NAMALWA (cell line): ENCODE measurements at regions not wholly inside any gene's neighbourhood (a gene's known extent, or its start where the extent isn't known, plus 50 kb on each side); places are given as distances from the start of the nearest gene placed in this dataset.

Source experiments
- DNase-seq: peaks from one replicate; pipeline ENCODE4 v3.0.0-alpha.2; 2015; ENCODE audit warnings: low spot score

DNA sequence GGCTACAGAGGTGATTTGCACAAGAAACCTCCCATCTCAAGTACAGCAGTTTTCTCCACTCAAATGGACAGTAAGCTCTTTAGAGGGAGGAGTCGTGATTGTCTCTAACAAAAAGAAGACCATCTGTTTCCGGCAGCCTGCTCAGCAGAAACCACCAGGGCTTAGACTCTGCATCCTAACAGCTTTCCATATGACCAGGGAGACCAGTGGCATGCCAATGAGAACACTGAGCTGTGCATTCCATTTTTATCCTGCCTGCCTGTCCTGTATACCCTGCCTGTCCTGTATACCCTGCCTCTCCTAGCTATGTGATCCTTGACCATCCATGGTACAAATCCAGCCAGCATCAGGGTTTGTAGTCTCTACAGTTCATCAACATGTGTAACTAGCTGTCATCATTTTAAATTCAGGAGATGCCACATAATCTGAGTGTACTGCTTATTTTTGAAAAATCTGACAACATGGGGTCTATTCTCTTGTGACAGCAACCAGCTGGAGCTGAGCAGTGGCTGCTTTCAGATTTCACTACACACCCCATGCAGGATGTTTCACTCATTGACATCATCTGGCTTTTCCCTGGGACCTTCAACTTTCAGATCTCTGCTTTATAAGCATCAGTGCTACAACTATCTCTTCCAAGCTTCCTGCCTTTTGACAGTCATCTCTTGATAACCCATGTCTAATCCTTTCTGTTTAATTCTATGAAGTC lies 50.5 kb upstream of the POU2AF2 start:
- DNase-seq, result no peak

DNA sequence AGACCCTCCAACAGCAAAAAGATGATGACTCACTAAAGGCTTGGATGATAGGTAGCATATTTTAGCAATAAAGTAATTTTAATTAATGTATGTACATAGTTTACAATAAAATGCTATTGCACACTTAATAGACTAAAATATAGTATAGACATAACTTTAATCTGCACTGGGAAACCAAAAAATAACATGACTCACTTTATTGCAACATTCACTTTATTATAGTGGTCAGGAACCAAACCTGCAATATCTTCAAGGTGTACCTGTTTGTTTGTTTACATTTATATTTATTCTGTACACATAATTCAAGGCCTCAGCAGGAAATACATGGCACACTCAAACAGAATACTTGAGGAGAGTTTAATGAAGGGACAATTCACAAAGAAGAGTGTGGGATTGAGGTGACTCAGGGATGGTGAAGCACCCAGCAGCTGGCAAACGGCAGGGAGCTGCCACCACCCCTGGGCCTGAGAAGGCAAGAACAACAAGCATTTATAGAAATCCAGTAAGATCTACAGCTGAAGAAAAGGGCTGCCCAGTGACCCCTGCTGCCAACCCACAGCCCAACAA lies 51.5 kb upstream of the POU2AF2 start:
- no peak for DNase-seq

DNA sequence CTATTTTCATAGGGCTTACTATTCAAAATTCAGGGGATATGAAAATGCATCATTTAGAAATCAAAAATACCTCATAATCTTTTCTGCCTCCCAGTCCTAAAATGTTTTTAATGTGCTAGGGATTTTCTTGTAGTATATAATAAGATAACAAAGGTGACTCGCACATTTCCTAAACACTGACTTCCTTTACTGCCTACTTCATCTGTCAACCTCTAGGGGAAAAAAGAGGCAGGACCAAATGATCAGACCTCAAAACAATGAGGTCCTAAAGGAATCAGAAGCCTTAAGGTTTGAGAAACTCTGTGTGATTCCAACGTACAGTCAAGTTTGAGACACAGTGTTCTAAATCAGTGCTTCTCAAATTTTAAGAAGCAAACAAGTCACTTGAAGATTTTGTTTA lies 56.1 kb upstream of the POU2AF2 start:
- DNase-seq, result no peak

DNA sequence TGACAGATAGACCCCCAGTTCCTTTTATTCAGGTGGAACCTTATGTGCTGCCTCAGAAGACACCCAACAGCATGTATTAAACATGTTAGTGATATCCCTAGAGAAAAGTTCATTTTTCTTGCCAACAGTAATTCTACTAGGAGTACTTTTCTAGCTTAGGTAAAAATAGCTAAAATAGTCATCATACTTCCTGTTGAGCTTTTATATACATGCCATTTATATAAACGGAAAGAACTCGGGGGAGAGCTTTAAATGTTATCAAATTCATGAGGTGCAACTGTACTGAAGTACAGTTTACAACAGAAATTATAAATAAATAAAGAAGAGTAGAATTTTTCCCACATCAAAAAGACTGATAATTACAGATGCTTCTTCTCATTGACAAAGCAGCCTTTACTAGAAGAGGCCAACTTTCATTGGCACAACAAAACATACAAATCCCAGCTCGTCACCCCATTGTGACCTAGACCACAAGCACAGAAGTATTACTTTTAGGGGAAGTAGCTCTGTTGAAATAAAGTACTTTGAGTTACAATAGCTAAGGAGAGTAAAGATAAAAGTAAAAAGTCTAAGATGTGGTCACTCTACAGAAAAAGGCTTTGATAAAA lies 59.1 kb upstream of the POU2AF2 start:
- DNase-seq, result no peak

DNA sequence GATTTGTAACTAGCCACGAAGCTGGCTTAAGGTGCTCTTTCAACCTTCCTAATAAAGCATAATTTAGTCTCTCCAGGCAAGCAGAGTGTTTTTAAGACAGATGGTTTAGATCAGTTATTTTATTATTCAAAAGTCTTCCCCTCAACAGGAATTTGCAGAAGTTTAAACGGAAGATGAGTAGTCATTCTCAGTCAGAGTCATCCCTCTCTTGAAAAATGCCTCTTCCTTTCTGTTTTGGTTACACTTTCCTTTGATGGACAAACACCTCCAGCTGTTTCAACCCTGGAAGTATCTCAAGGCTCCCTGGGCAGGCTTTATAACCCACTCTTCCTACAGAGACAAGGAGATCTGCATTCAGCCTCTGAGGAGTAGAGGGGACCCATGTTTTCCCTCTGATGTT lies 60.3 kb upstream of the POU2AF2 start:
- no peak for DNase-seq

DNA sequence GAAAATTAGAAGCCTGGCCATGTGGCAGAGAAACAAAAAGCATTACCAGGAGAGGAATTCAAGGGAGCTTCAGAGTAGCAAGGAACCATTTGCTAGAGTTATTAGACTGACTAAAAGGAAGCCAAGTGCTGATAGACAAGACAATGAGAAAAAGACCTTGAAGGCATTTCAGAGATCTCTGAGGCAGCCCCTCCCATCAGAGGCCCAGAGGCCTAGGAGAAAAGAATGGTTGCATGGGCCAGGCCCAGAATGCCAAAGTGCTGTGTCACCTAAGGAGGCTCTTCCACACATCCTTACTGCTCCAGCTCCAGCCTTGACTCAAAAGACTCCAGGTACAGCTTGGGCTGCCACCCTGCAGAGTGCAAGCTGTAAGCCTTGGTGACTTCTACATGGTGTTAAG lies 61.8 kb upstream of the POU2AF2 start:
- no peak for DNase-seq

DNA sequence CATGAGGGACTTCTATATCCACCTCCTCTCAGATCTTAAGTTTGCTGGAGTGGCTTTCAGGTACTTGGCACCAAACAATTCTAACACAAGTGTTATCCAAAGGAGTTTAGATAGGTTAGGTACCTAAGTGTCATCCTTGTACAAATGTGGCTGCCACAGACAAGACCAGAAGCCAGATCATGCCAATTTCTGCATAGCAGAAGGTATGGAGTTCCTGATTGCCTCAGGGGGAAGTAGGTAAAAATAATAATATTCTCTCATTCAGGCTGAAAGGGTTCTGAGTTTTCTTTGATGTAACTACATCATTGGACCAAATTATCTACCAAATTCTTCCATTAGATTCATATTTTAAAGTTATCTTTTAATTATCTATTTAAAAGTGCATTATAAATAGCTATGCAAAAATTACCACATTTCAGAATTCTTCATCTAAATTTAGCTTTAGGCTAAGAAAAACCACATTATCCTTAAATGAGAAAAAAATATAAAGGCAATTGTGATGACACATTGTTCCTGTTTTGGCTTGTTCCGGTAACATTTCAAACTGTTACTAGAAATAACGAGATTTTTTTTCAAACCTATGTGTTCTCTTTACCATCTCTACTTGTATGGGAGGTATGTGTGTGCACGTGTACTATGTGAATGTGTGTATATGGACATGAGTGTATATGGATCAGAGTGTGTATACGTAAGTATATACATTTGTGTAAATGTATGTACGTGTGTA lies 66.2 kb upstream of the POU2AF2 start:
- DNase-seq, result no peak

DNA sequence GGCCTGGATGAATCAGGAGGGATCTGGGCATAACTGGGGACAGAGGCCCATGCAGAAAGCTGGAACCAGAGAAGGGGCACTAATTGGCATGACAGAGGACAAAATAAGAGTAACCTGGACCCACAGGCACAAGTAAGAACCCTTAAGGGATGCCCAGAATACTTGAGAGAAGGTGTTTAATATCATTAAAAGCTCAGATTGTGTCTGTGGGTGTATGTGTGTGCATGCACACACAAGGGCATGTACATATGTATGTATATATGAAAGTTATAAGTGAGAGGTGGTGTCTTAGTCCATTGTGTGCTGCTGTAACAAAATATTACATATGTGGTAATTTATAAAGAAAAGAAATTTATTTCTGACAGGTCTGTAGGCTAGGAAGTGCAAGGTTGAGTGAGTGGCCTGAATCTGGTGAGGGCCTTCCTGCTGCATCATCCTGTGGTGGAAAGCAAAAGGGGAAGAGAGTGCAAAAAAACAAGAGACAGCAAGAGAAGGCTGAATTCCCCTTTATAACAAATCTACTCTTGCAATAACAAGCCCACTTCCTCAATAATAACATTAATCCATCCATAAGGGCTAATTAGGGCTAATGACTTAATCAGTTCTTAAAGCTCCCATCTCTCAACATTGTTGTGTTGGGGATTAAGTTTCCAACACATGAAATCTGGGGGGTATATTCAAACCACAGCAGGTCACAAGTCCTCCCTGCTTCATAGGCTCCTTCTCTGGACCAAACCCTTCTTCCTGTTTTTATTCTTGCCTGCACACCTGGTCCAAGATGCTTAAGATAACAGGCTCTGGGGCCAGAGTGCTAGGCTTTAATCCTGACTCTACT lies 68.3 kb upstream of the POU2AF2 start:
- peak; percentile 77 for DNase-seq

DNA sequence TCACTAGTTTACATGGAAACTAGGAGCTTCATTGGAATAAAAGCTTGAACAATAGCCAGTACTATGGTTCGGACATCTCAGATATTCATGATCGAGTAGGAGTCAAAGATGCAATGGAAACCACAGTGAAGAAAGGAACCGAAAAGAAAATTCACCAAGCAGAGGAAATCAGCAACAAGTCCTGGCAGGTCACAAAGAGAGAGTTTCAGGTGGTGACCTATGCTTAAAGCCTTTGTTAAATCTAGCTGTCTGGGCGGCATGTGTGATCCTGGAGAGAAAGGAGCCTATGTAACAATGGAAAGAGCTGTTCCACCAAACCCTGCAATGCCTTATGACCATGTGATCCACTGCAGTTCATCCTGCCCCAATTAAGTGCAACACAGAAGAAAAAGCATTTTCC lies 68.9 kb upstream of the POU2AF2 start:
- no peak for DNase-seq

DNA sequence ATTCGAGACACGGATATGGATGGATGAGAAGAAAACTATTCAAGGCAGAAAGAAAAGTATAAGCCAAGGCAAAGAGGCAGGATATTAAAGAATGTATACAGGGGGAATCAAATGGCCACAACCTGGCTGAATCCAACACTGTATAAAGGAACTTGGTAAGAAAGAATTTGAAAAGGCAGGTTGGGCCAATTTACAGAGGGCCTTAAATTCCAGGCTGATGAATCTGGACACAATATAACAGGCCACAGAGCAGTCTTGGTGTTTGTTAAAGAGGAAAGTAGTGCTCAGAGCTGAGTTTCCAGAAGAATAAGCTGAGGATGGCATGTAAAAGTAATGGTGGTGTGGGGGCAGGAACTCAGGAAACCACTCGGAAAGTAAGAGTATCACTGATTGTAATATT lies 72.3 kb upstream of the POU2AF2 start:
- DNase-seq, result no peak

DNA sequence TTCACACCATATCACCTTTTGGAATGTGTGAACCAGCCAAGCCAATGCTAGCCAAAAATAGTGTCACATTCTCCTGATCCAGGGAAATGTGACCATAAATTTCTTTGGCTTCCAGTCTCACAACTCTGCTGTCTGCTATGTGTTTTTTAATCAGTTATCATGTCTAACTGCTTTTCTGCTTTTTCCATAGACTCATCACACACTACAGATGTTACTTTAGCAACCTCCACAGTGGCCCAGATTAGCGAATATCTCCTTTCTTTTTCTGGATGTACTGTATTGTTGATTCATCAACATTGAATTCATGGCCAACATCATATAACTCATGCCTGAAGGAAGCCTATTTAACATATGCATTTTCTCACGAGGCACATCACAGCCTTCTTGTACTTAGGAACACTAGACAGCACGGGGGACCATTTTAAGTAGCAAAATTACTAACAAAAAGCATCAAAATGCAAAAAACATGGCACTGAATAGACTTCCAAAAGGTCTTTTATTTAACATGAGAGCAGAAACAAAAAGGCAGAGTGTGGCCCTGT lies 73.1 kb upstream of the POU2AF2 start:
- no peak for DNase-seq

DNA sequence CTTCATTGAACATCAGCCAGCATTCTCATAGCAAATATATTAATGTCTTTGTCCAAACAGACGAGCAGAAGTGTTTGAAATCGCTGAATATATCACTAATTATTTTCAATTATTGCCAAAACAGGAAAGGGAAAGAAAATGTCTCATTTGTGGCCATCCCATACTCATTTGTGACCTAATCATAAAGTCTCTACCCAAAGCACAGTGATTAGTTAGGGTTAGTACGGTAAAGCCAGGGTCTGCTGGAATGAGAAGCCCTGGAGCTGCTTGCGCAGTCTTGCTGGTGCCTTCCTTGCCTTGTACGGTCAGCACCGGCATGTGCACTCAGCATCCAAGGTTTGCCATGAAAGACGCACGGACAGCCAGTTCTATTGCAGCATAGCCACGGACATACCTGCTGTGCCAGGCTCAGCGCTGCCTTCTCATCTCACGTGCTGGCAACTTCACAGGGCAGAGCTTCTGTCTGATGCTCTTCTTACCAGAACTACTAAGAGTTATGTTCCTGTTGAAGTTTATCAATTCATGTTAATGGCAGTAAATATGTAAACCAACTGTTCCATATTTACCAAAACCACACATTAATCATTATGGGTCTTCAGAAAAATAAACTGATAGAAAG lies 74.7 kb upstream of the POU2AF2 start:
- no peak for DNase-seq

DNA sequence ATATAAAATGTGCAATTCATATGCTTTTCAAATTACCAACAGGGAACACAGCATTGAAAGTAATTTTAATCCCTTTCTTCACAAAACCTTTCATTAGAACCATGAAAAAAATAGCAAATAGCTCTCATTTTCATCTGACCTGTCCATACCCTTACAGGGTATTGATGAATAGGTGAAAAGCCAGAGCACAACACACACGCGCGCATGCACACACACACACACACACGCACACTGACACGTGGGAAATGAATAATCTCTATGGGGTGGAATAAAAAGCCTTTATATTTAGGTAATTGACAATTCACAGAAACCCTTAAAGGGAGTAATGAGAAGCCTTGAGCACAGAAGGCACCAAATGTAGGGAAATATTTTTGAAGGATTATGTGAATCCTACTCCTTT lies 76.2 kb upstream of the POU2AF2 start:
- no peak for DNase-seq

DNA sequence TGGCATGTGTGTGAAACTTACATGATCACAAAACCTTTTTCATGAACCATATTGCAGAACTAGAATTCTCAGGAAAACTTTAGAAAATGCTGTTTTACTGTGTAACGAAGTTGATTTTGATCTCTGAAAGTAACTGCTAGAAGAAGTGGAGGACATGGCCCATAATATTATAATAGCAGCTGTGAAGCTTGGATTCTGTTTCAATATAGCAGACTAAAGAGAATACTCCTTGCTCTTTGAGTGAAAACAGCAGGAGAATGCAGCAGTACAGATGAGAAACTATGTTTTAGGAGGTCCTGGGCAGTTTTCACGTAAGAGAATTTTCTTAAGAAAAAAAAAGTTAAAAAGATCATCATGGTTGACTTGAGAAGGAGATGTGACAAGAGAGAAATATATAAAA lies 76.7 kb upstream of the POU2AF2 start:
- DNase-seq, result no peak

DNA sequence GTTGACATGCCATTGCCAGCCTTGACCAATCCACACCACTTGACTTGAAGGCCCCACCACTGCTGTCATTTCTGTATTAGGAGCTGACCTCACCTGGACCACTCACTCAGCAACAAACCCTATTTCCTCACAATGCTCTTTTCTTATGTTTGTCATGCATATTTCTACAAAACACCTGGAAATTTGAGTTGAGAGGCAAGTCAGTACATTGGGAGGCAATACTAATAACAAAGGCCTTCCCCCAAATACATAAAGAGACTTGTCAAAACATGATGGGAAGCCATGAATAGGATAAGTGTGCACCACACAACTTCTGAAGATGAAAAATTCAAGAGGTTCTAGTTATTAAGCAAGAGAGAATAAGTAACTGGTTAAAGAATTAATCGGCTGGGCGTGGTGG lies 77.9 kb upstream of the POU2AF2 start:
- DNase-seq, result no peak

DNA sequence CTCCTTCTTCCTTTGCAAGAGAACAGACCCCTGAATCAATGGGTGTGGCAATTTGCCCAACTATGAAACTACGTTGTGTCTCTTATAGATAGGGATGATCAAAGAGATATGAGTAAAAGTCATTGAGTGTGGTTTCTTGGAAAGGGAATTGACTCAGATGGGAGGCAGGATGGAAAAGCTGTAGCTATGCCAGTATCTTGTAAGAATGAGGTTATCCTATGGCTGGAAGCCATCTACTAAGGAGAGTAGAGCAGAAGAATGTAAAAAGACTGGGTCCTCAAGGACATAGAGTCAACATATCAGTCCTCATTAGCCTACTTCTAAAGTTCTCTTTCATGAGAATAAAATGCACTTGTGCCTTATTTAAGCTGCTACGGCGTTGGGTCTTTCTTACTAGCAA lies 78.9 kb upstream of the POU2AF2 start:
- DNase-seq, result no peak

DNA sequence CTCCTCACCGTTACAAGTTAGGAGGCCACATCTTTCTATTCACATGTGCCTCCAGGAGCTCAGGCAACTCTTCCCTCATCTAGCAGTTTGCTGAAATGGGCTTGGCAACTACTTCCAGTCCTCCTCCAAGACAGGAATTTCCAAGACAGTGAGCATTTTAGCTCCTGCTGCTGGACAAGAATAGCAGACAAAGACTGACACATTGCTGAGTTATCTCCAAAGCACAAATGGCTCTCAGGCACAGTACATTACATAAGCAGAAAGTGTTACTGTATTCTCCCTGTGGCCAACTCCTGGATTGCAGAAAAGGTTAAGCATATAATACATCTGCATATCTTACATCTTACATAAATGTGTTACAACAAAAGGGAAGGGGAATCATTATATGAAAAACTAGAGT lies 83.2 kb upstream of the POU2AF2 start:
- no peak for DNase-seq

DNA sequence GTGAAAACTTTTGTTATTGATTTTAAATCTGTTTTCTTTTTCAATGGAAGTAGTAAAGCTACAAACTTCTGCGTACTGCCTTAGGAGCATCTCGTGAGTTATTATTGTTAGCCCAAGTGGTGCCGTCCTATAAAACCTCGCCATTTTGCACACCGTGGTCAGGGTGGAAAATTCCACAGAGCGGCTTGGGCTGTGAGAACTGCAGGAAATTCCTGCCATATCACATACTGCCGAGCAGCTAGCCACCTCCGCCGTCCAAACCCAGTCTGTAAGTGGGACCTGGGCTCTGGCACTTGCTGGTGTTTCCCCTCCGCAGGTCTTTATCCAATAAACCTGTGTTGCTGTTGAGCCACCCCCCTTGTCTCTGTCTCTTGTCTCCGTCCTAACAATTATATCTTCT lies 88.0 kb upstream of the POU2AF2 start:
- no peak for DNase-seq

DNA sequence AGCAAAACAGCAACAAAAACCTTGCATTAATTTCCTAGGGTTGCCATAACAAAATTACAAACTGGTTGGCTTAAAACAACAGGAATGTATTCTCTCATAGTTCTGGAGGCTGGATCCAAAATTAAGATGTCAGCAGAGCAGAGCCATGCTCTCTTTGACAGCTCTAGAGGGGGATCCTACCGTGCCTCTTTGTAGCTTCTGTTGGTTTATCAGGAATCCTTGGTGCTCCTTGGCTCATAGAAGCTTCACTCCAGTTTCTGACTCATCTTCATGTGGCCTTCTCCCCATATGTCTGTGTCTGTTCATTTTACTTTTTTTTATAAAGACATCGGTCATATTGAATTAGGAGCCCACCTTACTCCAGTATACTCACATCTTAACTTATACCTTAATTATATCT lies 90.5 kb upstream of the POU2AF2 start:
- no peak for DNase-seq

DNA sequence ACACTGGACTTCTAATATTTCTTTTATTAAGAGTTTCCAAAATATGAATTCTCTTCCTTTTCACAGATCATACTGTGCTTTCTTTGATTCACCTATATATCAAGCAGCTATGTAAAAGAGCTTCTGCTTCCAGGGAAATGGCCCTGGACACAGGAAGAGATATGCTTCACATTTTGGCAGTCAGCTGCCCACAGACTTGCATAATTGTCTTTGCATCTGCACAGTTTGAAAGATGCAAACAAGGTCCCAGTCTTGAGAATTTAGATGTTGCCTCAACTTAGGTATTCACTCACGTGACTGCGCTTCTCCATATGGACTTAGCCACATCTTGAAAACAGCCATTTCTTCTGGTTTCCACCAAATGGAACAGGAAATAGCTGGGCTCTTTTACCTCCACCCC lies 92.3 kb upstream of the POU2AF2 start:
- DNase-seq, result no peak

DNA sequence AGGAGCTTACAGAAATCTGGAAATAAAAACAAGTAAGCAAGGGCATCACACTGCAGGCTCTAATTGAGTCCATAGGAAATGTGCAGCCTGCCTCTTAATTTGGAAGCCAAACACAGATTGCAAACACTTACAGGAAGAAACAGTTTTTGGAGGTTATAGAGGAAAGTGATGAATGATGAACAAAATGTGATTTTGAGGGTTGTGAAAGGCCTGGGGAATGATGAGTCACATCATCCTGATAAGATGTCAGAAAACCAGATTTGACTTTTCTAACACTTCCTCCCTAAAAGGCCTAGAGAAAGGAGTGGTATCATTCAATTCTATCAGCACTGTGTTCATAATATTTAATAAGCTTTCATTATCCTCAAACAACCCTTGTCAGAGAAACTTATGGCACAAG lies 96.6 kb upstream of the POU2AF2 start:
- DNase-seq, result no peak

DNA sequence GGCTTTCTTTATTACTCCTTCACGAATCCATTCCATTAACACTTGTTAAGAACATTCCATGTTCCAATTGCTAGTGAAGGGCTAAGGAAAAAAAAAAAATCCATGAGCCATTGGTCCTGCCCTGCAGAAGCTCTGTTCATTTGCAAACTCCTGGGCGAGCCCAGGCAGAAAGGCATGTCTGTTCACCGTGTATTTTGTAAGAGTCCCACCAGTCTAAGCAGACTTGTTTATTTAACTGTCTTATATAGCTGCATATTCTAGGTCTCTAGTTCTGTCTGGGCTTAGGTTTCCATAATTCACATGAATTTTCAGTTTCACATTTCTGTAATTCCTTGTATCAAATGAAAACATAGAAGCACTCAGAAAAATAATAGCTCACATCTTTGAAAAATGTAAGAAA lies 97.4 kb upstream of the POU2AF2 start:
- no peak for DNase-seq
